Stimulated activated CD8-positive, alpha-beta memory T cell treated with anti-CD3 and anti-CD28 coated beads, Interleukin-4, amount 100 ng/mL, for 48 hours (primary cell): ENCODE measurements at regions not wholly inside any gene's neighbourhood (a gene's known extent, or its start where the extent isn't known, plus 50 kb on each side); places are given as distances from the start of the nearest gene placed in this dataset.

Source experiments
- DNase-seq: peaks from one replicate; pipeline ENCODE4 v3.0.0-alpha.2; 2020

DNA sequence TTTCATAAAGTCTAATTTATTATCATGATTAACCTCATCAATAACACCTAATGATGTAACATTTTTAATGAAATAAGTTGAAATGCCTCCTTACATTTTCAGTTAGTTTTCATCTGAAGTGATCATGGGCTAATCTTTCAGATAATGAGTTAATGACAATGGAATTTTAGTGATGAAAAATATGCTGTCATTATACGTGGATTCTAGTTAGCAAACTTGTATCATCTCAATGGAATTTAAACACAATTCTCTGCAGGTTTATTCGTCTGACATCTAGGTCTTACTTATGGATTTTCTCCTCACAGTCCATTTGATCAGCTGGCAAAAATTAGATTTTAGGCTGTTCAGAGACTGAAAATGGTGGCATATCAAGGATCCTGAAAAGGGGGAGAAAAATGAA is 885.0 kb downstream of the SLC4A3 start:
- DNase-seq, result no peak

DNA sequence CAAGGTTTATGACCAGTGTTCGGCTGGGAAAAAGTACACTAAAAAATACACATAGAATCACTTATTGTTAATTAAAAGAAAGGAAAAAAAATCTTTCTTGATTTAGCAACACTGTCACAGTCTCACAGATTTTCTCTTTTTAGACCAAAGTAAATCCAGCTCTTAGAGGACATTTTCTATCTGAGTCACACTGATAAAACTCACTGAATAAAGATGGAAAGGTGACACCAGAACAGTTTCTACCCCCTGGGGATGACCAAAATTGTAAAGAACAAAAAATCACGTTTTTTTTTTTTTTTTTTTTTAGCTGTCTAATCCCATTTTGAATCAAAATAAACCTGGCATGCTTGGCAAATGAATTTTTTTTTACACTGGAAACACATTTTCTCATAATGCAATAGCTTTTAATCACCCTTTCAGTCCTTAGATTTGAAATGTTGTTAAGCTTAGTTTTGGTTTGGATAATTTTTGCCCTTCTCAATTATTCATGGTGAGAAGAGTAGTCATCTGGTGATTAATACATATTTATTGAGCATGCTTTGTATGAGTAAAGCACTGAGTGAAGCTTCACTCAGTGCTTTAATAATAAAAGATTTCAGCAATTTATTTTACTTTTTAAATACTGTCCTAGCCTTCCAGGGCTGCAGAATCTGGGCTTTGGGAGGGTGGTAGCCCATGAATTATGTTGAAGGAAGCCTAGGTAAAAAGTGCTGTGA is 886.3 kb downstream of the SLC4A3 start:
- no peak for DNase-seq

DNA sequence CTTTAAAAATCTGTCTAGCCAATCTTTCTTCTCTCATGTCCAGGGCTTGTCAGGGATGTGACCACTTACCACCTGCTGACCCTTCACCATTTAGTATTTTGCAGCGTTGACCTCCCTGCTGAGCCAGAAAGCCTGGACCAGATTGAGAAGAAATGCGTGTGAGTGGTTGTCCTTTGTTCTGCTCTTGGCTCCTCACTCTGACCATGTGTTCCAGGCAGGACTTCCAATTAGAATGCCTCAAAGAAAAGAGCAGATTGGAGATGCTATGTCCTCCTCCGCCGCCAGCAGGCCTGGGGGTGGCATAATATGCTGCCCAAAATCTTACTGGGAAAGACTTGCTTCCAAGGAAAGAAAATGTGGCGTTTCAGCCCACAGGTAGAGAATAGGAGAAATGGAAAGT is 894.1 kb downstream of the SLC4A3 start:
- no peak for DNase-seq

DNA sequence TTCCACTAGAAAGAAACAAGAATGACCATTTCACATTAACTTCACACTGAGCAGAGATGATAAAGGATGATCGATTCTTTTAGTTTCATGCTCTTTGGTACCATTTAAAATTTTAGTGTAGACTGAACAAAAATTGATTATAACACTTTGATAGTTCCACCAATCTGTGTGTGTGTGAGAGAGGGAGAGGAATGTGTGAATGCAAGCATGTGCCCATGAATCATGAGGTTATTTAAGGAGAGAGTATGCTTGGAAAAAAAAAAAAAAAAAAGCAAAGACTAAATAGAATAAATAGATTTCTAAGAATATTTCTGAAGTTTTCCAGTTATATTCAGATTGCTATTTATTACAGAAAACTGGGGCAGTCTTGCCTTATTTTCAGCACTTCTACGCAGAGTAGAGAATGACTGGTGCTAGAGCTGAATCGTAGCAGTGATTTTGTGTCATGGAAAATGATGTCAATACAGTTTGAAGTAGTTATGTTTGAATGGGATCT is 900.8 kb downstream of the SLC4A3 start:
- no peak for DNase-seq

DNA sequence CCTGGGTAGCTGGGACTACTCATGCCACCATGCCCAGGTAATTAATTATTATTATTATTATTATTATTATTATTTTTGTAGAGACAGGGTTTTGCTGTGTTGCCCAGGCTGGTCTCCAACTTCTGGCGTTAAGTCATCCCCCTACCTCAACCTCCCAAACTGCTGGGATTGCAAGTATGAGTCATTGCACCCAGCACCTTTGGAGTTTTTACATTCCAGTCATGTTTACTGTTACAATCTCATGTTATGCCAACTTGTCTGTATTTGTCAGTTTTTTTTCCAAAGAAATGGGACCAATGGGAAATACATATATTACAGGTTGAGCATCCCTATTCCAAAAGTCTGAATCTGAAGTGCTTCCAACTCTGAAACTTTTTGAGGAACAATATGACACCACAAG is 903.8 kb downstream of the SLC4A3 start:
- DNase-seq, result no peak

DNA sequence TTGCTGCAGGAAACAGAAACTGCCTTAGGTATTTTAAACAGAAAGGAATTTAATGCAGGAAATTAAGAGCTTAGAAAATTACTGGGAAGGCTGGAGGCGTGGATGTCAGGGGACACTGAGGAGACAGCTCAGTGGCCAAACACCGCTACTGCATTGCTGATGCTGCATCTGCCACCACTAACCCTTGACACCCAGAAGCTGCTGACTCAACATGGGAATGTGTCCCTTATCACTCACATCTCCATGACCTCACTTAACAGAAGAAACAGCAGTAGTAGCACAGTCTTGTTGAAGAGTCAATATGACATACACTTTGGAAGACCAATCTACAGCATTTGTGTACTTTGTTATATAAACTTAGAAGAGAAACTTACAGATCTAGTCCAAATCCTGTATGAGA is 906.1 kb downstream of the SLC4A3 start:
- no peak for DNase-seq

DNA sequence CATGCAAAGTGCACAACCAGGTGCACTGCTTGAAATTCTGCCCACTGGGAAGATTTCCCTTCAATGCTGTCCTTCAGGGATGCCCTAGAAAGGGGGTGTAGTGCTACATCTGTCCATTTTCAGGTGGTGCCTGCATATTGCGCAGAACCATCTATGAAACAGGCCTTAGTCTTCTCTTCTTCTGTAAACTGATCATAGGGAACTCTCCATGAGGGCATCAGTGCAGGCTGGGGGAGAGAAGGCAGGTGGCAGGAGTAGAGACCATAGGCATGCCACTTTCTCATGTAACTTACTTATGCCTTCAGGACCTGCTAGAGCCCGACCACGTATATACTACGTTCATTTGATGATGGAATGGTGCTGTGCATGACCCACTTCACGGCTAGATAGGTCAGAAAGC is 912.1 kb downstream of the SLC4A3 start:
- DNase-seq, result no peak

DNA sequence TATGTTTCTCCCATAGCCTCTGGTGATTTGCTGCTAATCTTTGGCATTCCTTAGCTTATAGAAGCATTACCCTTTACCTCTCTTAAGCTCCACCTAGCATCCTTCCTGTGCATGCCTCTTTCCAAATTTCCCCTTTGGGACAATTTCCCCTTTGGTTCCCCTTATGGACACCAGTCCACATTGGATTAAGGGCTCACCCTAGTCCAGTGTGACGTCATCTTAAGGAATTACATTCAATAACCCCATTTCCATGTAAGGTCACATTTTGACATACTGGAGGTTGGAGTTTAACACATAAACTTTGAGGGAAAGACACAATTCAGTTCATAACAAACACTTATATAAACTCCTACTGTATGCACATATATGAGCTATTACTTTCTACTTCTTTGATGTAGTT is 916.6 kb downstream of the SLC4A3 start:
- no peak for DNase-seq

DNA sequence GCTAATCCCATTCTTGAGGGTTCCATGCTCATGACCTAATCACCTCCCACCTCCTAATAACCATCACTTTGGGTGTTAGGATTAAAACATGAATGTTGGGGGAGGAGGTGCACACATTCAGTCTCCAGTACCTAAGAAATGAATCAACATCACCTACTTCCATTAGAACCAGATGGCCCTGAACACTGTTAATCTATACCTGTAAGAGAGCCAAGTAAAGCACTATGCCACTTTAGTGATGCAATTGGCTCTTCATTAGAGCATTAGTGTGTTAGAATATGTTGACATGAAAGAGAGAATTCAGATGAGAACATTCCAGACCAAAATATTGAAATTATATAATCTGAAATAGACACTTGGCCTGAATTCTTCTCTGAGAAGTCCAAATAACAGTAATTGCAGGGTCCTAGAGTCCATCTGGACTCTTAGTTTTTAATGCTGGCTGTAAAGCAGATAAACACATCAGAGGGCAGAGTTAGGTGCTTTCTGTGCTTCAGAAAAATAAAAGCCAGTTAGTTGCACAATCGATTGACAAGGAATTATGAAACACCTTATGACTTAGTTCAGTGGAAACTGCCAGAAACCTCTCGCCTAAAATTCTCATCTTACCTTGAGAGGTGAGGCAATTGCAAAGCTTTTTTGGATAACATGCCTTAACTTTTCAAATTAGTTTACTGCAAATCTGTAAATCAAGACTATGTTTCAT is 923.7 kb downstream of the SLC4A3 start:
- DNase-seq, result no peak

DNA sequence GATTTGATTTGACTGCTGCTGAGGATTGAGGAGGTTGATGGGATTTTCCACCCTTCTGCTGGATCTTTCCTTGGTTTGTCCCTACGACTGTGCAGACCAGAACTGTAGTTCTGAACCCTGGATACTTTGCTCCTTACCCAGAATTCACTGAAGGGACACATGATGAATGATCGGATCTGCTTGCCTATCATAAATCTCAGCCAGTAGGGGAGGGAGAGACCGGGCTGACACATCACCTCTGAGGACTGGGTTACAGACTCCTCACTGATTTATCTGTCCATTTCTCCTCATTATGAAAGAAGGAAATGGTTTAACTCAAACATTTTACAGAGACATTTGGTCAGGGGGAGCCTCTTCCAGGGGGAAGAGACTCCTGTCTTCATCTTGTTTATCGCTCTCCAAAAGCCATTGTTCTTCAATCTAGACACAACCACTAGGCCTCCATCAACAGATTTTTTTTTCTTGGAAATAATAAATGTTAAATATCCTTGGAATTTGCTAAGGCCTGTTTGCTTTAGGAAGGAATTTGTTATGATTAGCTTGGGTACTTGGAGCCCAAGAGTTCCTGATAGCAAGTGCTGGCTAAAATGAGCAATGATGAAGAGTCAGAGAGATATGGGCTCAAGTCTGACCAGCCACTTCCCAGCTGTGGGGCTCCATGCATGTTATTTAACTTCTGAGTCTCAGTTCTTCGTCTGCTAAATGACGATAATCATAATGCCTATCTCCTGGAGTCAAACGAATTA is 925.5 kb downstream of the SLC4A3 start:
- no peak for DNase-seq

DNA sequence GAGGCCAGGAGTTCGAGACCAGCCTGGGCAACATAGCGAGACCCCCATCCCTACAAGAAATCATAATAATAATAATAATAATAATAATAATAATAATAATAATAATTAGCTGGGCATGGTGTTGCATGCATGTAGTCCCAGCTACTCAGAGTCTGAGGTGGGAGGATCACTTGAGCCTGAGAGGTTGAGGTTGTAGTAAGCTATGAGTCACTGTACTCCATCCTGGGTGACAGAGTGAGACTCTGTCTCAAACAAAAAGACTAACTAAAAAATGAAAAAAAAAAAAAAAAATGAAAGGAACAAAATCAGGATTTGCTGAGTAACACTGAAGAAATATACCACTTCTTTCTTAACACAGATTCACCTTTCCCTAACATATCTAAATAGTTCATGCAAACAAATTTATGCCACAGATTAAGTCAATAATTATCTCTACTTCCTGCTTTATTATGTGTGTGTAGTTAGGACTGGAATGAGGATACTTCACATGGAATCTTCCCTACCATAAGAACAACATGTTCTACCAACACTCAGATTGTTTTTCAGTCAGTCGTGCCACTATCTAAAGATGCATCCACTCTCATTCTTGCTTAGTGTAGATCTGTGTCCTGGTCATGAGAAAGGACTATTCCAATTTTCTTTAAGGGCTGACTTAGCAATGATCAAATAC is 928.7 kb downstream of the SLC4A3 start:
- DNase-seq, result no peak

DNA sequence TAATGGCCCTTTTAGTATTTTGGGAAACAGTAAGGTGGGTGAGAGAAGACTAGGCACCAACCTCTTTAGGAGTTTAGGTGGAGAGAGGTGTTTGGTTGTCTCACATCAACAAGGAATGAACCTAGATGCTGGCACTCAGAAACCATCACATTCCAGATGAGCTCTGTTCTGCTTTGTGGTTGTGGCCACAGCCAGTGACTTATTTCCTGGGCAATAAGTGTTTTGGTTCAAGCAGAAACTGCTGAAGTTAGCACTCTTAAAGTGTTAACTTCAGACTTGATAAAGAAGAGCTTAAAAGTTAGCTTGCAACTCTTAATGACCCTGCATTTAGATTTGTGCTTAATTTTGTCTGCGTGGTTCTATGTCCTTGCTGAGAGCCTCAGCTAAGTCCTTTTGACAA is 929.2 kb downstream of the SLC4A3 start:
- DNase-seq, result no peak

DNA sequence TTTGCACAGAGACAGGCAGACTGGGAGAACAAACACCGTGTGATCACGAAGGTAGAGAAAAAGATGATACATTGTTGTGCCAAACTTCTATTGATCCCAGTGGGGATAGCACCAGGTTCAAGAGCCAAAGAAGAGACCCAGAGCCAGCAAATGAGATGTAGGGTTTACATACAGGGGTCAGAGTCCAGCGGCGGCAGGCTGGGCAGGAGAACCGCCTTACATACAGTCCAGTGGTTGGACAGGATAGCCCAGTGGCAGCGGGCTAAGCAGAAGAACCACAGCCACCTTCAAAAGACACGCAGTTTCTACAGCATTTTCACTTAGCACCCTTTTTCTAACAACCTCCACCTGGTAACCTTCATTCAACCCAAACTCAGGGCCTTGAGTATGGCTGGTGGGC is 932.8 kb downstream of the SLC4A3 start:
- no peak for DNase-seq

DNA sequence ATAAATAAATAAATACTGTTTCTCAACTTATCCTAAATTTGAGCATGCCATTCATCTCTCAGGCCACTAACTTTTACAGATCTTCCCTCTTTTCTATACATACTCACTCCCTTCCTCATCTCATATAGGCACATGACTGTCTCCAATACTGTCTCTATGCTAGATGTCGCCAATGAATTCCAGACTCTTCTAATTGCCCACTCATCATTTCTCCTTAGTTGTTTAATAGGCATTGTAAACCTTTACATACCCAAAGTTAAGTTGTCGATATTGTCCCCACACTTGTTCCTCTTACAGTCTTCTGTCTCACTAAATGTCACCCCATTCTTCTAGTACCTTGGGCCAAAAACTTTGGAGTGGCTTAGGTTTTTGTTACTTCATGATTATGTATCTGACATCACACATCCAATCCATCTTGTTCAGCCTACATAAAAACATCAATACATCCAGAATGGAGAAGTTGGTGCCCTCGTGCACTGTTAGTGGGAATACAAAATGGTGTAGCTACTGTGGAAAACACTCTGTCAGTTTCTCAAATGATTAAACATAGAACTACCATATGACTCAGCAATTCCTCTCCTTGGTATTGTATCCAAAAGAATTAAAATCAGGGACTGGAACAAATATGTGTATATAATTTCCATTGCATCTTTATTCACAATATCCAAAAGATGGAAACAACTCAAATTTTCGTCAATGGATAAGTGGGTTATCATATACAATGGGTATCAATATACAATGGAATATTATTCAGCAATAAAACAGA is 935.1 kb downstream of the SLC4A3 start:
- DNase-seq, result no peak

DNA sequence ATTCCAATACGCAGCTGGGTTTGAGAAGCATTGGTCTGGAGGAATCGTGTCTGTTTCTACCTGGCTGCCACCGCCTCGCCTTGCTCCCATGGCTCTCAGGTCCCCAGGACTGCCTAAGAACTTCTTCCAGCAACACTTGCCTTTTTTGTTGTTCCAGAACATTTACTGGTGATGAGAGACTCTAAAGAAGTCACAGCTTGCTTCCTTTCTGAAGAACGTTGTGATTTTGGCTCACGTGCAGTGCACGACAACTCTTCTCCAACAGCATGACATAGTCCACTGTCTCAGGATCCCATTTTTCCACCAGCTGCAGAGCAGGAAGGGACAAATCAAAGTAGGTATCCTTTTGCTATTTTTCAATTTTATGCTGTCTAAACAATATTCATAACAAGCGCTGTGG is 940.9 kb downstream of the SLC4A3 start:
- no peak for DNase-seq

DNA sequence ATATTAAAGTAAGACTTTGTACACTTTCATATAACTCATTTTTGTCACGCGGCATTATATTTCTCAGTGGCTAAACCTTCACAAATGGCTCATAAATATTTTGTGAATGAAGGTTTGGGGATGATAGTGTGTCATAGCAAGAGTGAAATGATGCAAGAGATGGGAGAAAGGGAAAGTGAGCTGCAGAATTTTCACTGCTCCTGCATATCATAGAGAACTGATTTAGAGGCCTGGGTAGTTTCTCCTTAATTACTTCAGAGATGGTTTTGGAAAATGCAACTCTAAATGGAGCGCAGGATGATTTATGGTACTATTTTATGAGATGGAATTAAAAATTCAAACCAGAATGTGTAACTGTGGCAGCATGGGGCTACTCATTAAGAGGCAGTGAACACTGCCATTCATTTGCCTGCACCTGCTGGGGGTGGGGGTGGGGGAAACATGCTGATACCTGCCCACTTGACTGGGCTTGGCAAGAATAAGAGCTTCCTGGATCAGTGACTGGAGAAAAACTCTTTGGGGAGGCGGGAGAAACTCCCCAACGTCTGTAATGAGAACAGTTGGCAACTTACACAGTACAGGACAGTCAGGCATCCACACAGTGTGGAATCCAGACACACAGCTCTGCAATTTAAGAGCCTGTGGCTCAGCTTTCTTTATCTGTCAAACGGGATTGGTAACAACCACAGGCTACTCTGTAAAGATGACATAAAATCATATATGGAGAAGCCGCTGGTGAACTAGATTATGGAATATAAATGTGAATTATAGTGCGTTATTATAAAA is 941.9 kb downstream of the SLC4A3 start:
- DNase-seq, result no peak

DNA sequence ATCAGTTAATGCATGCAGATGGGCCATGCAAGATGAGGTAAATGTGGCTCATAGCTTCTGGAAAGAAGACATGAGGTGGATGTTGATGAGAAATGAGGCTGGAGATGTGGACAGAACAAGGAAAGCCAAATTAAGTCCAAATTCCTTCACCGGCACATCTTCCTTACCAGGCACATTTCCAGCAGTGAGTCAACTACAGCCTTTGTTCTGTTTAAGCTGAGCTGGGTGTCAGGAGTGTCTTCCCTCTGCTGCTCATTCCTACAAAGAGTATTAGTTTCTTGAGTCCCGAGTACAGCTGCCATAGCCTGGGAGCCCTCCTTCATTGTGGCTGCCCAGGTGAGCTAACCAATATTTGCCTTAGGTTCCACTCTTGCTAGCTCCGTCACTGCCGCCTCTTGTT is 945.0 kb downstream of the SLC4A3 start:
- no peak for DNase-seq

DNA sequence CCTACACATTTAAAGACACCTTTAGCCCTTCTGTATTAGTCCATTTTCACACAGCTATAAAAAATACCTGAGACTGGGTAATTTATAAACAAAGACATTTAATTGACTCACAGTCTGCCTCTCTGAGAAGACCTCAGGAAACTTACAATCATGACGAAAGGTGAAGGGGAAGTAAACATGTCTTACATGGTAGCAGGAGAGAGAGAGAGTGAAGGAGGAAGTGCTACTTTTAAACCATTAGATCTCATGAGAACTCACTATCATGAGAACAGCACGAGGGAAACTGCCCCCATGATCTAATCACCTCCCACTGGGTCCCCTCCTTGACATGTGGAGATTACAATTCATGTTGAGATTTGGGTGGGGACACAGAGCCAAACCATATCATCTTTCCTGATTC is 946.6 kb downstream of the SLC4A3 start:
- no peak for DNase-seq

DNA sequence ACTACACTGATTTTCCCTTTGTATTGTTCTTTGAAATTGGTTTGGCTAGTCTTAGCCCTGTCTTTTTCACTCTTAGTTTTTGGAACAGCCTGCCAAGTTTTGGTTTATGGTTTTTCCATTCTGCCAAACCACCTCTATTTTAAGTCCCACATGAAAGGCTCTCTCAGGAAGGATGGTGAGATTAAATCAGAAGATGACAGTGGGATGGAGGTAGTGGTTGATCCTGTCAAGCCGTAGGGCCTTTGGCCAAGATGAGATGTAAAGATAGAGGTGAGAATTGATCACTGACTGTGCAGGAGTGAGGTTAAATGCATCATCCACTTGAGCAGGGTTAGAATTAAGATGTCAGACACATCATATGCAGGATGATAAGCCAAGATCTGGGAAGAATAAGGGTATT is 948.5 kb downstream of the SLC4A3 start:
- DNase-seq, result no peak

DNA sequence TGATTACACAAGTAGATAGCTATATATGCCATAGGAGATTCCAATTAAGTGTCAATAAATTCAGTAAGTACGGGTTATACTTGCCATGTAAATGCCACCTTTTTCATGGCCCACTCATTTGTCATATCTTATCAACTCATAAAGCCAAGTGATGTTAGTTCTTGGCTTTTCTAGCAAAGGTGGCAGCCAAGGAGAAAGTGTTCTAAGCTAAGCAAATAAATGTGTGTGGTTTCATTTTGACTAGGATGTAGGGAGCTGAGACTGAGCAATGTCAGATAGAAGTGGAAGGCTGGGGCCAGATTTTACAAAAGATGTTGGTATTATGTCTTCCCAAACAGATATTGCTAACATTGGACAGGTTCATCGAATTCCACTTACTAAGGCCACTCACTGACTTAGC is 952.0 kb downstream of the SLC4A3 start:
- no peak for DNase-seq

DNA sequence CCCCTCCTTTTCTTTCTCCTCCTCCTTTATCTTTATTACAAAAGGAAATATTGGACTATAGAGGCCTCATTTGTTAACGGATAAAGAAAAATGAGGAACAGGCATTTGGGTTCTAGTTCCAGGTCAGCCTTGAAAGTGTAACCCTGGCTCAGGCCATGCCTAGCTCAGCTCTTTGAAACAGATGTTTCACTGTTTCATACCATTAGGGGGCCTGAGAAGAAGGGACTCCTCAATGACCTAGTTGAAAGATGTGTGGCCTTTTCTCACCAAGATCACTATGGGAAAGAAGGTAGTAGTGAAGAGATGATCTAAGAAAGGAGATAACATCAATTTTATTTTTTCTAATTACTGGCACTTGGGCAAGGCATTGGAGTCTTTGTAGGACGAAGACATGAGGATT is 952.7 kb downstream of the SLC4A3 start:
- no peak for DNase-seq

DNA sequence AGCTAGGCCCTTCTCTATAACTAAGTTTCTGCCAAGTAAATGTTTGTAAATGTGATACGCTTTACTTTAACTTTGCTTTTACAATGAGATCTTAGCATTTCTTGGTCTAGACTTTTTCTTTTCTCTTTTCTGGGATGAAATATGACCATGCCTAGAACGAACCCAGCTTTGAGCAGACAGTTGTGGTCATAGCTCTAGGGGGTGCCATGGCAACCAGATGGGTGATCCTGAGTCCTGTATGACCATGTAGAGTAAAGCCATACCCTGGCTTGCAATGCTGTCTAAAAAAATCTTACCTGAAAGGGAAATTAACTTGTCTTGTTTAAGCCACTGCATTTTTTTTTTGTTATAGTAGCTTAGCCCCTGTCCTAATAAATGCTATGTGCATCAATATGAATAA is 956.3 kb downstream of the SLC4A3 start:
- no peak for DNase-seq
